NCI-H128 (cell line): ENCODE measurements at regions not wholly inside any gene's neighbourhood (a gene's known extent, or its start where the extent isn't known, plus 50 kb on each side); places are given as distances from the start of the nearest gene placed in this dataset.
A peak's percentile ranks its signal among the peaks of the same experiment; 100 is the strongest.
"Not testable (repeated sequence)": the region's sequence is repeated elsewhere in the genome, so short reads cannot be mapped to it uniquely, and the experiment has no call there.

ENCODE experiments used
- DNase-seq: peaks from one replicate; lab custom pipeline; 2025; ENCODE audit not compliant: unreplicated experiment; lab: John Stamatoyannopoulos, UW

- DNase-seq: no peak
These were observed 158.6 kb downstream of the SAMD5 start for GRCh38 chr6:147667082-147667481.

DNA sequence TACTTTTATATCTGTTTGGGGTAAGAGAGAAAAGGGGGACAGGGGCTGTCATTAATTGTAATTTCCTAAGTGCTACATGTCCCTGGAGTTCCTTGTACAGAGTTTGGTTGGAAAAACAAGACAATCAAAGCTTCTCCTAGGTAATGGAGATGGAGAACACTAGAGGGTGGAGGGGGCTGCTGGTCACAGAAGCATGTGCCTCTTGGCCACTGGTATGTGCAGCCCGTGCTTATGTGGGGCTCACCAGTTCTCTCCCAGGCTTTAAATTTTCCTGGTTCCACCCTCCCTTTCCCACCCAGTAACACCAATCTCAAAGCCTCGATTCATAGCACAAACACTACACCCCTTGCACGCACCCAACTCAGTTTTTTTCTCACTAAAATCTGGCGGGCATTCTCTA, 165.6 kb downstream of the SAMD5 start:
- DNase-seq: no peak

DNA sequence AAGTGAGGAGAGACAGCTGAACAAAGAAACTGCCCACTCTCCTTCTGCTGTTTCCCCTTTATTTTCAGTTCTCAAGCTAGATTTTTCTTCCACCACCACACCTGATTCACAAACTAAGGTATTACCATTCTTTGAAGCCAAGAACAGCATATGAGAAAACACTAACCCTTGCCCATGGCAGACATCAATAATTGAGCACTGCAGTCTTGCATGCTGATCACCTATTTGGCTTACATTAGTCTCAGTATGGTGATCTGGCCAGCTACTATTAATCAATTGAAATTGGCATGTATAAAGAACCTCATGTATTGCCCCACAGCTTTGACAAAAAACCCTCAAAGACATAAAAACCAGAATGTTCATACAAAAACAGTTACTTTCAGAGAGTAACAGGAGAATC, 166.3 kb downstream of the SAMD5 start:
- DNase-seq: no peak

DNA sequence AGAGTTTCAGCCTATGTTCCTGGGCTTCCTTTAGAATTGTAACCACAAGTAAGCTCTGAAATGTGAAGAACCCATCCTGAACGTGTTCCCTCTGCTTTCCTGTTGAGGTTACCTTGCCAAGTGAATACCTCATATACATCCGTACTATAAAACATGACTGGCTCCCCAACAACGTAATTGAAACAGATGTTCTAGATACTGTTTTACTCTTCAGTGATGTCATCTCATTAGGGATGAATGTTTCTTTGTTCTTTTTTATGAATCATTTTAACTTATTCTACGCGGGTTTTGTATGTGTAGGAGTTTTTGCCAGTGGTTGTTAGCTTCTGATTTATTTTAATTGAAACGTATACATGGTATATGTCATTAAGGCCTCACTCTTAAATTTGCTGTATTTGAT, 166.8 kb downstream of the SAMD5 start:
- no peak for DNase-seq

DNA sequence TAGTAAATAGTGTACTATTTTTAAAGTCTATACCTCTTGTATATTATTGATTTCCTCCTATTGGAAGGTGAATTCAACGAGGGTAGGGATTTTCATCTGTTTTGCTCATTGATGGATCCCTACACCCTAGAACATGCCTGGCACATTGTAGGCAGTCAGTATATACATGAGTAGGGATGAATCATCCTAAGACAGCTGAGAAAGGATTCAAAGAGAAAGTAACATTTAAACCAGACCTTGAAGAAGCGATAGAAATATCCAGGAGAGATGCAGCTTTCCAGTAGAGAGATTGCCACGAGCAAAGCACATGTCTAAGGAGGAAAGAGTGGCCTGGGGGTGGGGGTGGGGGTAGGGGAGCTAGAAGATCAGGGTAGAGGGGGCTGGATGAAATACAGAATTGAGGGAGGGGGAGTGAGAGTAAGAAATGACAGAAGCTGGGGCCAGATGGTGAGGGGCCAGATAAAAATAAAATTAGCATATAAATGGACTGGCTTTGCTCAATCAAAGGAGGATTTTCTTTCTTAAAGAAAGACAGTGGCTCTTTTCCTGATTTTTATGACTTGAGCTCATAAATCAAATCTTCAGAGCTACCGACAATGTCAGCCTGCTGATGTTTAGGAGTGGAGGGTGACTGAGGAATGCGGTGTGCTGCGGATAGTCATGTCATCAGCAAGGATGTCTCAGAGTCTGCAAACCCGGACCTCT, 168.2 kb downstream of the SAMD5 start:
- no peak for DNase-seq

GRCh38 chr6:147677647-147678046, 169.2 kb downstream of the SAMD5 start:
- peak; percentile 25 for DNase-seq

DNA sequence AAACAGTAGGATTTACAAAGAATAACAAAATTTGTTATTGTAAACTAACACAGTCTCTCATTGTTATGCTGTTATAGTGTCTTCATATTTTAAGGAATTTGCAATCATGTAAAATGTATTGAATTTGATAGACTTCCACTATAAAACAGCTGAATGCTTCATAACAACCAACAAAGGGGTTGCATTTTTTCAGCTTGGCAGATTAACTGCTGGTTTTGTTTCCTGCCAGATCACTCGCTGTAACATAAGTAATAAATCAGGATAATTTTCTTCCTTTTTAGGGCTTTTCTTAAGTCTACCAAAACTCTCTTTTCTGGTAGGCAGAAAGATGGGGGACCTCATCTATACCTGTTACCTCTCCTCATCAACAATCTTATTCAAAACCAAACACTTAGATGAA, 169.8 kb downstream of the SAMD5 start:
- DNase-seq: no peak

- no peak for DNase-seq
These were observed 176.4 kb downstream of the SAMD5 start for GRCh38 chr6:147684906-147685305.

DNA sequence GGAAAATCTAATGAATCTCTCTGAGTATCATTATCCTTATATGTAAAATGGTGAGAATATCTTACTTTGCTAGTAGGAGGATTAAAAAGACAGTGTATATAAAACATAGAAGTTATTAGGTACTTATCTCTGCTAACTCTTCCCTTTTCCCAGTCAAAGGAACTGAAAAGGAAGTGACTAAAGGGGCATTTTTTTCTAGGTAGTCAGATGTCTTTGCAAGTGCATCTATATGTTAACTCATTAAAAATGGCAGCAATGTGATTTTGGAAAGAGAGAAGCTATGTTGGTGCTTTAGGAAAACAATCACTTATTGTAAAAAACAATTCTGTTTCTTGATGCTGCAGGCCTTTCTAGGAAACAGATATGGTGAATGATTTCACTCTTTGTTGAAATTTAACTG, 180.9 kb downstream of the SAMD5 start:
- no peak for DNase-seq

DNA sequence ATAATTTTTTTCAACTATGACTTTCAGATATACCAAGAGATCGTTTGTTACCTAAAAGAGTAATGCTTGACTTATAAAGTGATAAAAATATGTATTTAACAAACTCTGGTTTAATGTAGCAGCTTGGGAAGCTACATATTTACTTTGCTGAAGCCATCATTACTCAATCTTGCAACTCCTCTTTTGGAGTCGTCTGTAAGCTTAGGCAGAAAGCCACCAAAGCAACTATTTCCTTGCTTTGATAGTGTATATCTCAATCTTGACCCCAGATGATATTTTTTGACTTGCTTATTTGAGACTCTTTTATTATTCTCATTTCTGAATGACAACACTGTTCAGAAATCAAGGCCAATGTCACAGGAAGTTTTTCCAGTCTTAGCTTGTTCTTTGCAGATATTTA, 183.0 kb downstream of the SAMD5 start:
- DNase-seq: no peak

DNA sequence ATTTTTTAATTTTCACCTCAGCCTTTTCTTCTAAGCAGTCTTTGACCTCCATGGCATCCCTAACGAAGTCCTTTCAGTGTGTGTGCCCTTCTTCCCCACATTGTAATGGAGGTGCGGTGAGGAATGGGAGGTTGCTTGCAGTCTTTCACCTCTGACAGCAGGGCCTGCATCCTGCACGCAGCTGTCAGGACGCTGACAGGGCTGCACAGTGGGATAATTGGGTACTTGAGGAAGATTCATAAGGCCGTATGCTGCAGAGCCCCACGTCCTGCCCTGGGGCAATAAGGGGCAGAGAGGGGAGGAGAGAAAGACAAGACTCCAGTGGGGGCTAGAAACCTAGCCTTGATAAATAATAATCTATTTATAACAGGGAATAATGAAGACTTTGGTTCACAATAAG, 184.7 kb downstream of the SAMD5 start:
- no peak for DNase-seq

GRCh38 chr6:147694556-147694955, 186.1 kb downstream of the SAMD5 start:
- not testable (repeated sequence) for DNase-seq

- no peak for DNase-seq
These were observed 187.3 kb downstream of the SAMD5 start for GRCh38 chr6:147695819-147696218.

- DNase-seq: no peak
These were observed 190.7 kb downstream of the SAMD5 start for GRCh38 chr6:147699140-147699539.

GRCh38 chr6:147699637-147700036, 191.1 kb downstream of the SAMD5 start:
- no peak for DNase-seq

- no peak for DNase-seq
These were observed 192.1 kb downstream of the SAMD5 start for GRCh38 chr6:147700436-147701209.

DNA sequence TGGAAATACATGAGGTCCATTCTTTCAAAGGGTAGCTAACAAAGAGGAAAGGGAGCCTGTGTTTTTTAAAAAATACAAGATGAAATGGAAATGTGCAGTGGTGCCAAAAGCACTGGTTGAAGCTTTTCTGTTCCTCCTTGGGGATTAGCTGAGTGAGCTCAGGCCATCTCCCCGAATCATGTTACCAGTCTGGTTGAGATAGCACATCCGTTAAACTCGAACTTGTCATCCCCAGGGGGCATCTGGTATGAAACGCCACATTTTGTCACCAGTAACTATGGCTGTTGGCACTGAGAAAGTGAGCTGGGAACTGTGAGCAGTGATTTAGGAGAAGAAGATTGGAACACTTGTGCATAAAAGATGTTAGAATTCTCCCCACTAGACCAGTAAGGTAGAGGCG, 196.2 kb downstream of the SAMD5 start:
- no peak for DNase-seq

DNA sequence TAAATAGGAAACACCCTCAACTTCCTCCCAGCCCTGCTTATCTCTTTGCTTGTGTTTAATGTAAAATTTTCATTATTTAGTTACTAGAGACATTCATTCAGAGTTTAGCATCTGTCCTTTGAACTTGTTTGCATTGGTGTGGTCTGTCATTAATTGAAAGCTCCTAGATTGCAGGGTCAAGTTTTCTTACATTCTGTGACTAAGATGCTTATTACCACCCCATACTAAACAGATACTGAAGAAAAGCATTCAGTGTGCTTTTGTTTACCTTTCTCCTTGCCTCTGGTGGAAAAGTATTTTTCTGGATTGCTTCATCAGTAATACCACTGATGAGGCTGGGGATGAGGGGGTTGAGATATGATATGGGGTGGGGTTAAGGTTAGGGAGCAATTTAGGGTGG, 199.0 kb downstream of the SAMD5 start:
- DNase-seq: no peak

- DNase-seq: no peak
These were observed 199.7 kb downstream of the SAMD5 start for GRCh38 chr6:147708170-147708569.

- no peak for DNase-seq
These were observed 201.1 kb downstream of the SAMD5 start for GRCh38 chr6:147709396-147710272.

DNA sequence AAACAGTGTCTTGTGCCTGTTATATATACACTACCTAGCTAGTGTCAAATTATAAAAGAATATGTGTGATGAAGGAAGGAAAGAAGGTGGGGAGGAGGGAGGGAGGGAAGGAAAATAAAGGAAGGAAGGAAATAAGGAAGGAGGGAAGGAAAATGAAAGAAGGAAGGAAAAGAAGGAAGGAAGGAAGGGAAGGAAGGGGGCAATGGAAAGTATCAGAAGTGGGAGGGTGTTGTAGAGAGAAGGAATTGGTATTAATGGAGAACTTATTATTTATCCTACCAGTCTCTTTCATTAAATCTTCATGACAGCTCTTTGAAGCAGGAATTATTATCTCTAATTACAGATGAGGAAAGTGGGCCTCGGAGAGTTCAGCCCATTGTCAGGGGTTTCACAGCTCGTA, 202.4 kb downstream of the SAMD5 start:
- no peak for DNase-seq

DNA sequence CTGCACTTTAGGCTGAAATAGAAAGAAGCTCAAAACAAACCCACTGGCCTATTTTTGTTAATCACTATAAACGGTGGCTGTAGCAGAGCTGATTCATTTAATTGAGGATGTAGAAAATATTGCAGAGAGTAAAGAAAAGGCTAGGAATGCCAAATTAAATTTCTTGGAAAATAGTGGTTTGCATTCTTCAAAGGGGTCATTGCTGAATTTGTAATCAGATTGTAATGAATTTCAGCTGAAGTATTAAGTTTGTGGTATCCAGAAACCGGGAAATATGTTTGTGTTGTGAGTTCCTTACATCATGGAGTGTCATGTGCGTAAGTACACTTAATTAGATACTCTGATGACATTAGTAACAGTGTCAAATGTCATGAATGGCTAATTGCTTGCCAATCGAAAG, 203.0 kb downstream of the SAMD5 start:
- no peak for DNase-seq
